HG03045 (cell line): ENCODE measurements at regions not wholly inside any gene's neighbourhood (a gene's known extent, or its start where the extent isn't known, plus 50 kb on each side); places are given as distances from the start of the nearest gene placed in this dataset.
"Not testable (repeated sequence)": the region's sequence is repeated elsewhere in the genome, so short reads cannot be mapped to it uniquely, and the experiment has no call there.

Source experiments
- ATAC-seq: cut with Tn5 transposase; IDR thresholded peaks from one replicate; pipeline ENCODE4 v1.9.1; 2021; ENCODE audit warnings: mild to moderate bottlenecking, moderate library complexity; ENCODE audit not compliant: unreplicated experiment

DNA sequence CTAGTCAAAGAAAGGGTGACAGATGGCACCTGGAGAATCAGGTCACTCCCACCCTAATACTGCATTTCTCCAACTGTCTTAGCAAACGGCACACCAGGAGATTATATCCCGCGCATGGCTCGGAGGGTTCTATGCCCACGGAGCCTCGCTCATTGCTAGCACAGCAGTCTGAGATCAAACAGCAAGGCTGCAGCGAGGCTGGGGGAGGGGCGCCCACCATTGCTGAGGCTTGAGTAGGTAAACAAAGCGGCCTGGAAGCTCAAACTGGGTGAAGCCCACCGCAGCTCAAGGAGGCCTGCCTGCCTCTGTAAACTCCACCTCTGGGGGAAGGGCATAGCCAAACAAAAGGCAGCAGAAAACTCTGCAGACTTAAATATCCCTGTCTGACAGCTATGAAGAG lies 268.1 kb upstream of the GRM3 start:
- ATAC-seq: not testable (repeated sequence)

- ATAC-seq: no peak
Observed at GRCh38 chr7:86372262-86372661, 271.4 kb upstream of the GRM3 start.

- no peak for ATAC-seq
Observed at GRCh38 chr7:86366946-86367345, 276.8 kb upstream of the GRM3 start.

DNA sequence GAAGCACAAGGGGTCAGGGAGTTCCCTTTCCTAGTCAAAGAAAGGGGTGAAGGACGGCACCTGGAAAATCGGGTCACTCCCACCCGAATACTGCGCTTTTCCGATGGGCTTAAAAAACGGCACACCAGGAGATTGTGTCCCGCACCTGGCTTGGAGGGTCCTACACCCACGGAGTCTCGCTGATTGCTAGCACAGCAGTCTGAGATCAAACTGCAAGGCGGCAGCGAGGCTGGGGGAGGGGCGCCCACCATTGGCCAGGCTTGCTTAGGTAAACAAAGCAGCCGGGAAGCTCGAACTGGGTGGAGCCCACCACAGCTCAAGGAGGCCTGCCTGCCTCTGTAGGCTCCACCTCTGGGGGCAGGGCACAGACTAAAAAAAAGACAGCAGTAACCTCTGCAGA lies 303.3 kb upstream of the GRM3 start:
- ATAC-seq: not testable (repeated sequence)

GRCh38 chr7:86339051-86339450 lies 304.7 kb upstream of the GRM3 start:
- ATAC-seq: no peak

DNA sequence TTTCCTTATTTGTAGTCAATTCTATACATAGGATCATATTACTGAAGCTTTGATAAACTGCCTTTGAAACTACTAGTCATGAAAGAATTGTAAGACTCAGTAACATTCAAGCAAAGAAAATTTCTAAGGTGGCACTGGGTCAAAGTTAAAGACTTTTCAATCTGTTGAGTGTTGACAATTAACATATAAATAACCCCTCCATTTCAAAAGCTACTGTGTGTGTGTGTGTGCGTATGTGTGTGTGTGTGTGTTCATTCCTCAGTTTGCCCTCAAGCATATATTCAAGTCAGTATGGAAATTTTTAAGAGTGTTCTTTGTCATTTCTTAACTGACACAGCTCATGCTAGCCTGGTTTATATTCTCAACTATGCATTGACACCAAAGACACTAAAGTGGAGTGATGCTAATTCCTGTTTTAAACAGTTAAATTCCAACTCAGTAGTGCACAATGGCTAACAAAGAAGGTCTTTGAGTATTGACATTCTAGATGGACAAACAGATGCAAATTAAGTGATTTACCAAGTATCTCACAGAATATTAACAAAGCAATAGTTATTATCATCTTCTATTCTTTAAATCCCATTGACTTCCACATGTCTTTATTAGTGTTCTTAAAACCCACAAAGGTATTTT lies 314.8 kb upstream of the GRM3 start:
- ATAC-seq: no peak

- ATAC-seq: no peak
Observed at GRCh38 chr7:86326847-86327246, 316.9 kb upstream of the GRM3 start.

GRCh38 chr7:86320889-86321288 lies 322.8 kb upstream of the GRM3 start:
- no peak for ATAC-seq

GRCh38 chr7:86320341-86320740 lies 323.4 kb upstream of the GRM3 start:
- no peak for ATAC-seq

DNA sequence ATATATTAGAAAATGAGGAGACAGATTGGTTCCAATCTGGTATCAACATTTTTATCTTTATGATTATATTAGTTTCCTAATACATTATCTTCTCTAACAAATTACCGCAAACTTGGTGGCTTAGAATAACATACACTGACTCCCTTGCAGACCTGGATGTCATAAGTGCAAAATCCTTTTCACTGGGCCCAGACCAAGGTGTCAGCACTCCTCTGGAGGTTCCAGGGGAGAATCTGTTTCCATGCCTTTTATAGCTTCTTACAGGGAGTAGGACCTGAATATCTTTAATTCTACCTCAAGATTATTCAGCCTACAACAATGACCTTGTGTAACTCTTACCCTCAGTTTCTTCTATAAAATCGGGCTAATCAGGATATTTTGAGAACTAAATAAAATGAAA lies 329.9 kb upstream of the GRM3 start:
- no peak for ATAC-seq

GRCh38 chr7:86301301-86301700 lies 342.4 kb upstream of the GRM3 start:
- no peak for ATAC-seq

- ATAC-seq: no peak
Observed at GRCh38 chr7:86295526-86295925, 348.2 kb upstream of the GRM3 start.

DNA sequence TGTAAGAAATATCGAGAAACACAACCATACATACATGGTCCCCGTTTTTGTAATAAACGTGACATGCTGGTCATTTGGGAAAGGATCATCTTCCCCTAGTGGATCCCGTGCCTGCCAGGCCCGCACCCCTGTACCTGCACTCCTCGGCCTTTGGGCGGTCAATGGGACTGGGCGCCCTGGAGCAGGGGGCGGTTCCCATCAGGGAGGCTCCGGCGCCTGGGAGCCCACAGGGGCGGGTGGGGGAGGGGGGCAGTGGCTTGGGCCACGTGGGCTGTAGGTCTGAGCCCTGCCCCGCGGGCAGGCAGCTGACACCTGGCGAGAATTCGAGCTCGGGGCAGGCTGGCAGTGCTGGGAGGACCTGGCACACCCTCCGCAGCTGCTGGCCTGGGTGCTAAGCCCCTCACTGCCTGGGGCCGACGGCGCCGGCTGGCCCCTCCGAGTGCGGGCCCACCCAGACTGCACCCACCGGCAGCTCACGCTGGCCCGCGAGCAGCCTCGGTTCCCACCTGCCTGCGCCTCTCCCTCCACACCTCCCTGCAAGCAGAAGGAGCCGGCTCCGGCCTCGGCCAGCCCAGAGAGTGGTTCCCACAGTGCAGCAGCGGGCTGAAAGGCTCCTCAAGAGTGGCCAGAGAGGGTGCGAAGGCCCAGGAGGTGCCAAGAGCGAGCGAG lies 361.6 kb upstream of the GRM3 start:
- no peak for ATAC-seq

DNA sequence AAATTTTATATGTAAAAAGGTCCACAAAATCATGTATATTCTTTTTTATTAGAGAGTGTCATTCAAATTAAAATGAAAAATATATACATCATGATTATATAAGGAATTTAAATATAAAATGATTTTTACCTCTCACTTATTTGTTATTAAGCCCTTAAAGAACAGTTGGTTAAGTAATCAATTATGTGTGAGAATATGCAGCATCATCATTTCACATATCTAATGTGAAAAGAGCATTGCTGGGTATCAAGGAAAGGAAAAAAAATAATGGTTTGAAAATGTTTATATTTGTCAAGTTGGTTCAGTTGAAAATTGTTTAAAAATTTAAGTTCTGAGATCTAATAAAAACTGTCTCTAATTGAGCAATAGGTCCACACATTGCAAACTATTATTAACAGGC lies 363.6 kb upstream of the GRM3 start:
- ATAC-seq: no peak

GRCh38 chr7:86262781-86263180 lies 380.9 kb upstream of the GRM3 start:
- no peak for ATAC-seq

DNA sequence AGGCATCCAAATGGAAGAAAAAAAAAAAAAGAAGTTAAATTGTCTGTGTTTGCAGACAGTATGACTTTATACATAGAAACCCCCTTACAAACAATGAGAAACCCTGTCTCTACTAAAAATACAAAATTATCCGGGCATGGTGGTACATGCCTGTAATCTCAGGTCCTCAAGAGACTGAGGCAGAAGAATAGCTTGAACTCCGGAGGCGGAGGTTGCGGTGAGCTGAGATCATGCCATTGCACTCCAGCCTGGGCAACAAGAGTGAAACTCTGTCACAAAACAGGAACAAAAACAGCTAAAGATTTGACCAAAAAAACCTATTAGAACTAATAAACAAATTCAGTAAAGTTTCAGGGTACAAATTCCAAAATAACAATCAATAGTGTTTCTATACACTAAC lies 385.8 kb upstream of the GRM3 start:
- no peak for ATAC-seq

DNA sequence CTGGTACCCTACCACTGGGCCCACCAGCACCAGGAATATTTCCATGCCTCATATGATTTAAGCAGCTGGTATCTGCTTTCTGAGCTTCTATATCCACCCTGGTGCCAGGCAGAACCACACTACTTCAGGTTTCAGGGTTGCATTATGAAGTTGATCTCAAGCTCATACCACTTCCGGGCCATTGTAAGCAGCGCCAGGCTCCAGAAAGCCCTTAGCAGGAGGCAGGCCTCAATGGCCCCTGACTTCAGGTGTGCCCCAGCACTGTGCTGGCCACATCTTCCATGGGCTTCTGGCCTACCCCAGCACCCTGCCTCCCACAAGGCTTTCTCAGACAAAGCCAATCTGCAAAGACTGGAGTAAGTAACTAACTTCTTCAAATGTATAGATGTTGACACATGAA lies 391.3 kb upstream of the GRM3 start:
- ATAC-seq: no peak

- ATAC-seq: no peak
Observed at GRCh38 chr7:86248977-86249376, 394.7 kb upstream of the GRM3 start.

DNA sequence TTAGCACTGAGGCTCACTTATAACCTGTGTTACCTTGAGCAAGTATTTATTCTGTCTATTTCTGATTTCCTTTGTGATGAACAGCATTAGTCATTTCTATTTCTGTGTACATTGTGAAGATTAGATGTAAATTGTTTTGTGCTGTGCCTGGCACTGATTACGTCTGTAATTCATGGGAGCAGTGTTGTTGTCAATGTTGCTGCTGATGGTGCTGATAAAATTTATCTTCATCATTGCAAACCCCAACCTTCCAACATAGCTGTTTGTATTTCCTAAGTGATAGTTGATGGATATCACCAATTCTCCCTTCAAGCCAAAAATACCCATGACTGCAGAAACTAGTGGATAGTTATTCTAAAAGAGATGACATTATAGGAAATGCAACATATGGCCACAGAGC lies 400.5 kb upstream of the GRM3 start:
- ATAC-seq: no peak

DNA sequence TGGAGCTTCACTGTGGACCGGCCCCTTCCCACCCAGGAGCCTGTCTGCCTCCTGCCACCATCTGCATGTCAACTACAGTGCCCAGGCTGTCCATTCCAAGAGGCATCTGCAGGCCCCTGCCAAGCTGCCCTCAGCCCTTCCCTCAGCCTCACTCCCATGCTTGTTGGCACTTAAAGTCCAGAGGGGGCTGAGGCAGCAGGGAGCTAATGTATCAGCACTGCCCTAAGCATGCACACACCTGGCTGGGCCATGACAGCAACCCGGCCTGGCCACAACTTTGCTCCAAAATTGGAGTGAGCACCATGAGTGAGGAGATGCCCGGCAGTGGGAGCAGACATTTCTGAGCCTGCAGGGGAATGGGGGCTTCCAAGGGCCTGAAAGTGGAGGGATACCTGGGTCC lies 417.5 kb upstream of the GRM3 start:
- no peak for ATAC-seq

DNA sequence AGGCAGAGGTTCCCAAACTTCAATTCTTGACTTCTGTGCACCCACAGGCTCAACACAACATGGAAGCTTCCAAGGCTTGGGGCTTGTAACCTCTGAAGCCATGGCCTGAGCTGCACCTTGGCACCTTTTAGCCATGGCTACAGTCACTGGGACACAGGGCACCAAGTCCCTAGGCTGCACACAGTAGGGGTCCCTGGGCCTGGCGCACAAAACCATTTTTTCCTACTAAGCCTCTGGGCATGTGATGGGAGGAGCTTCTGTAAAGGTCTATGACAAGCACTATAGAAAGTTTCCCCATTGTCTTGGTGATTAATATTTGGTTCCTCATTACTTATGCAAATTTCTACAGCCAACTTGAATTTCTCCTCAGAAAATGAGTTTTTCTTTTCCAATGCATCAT lies 420.9 kb upstream of the GRM3 start:
- no peak for ATAC-seq

GRCh38 chr7:86214734-86215133 lies 429.0 kb upstream of the GRM3 start:
- no peak for ATAC-seq

GRCh38 chr7:86212976-86213375 lies 430.7 kb upstream of the GRM3 start:
- no peak for ATAC-seq
